ENCODE measurements at regions not wholly inside any gene's neighbourhood (a gene's known extent, or its start where the extent isn't known, plus 50 kb on each side); places are given as distances from the start of the nearest gene placed in this dataset.
"Not testable (repeated sequence)": the region's sequence is repeated elsewhere in the genome, so short reads cannot be mapped to it uniquely, and the experiment has no call there.

GRCh38 chr3:107910713-107911259 is 180.0 kb downstream of the CD47 start:
- no peaks in the 10 kb centered on the region for H3K4me1 ChIP-seq
- H3K9me3 ChIP-seq (replicated peaks), result no peaks in the 10 kb centered on the region
- H3K4me3 ChIP-seq, result no peak overlapping the region
- H3K27ac ChIP-seq, result no peak overlapping the region
- H3K36me3 ChIP-seq, result no peaks in the 10 kb centered on the region
- DNase-seq, result no peak
- H3K27me3 ChIP-seq, result no peaks in the 10 kb centered on the region

GRCh38 chr3:107909583-107909982 is 181.2 kb downstream of the CD47 start:
- not testable (repeated sequence) for H3K36me3 ChIP-seq; H3K4me3 ChIP-seq; H3K27me3 ChIP-seq; H3K4me1 ChIP-seq; H3K27ac ChIP-seq; DNase-seq; H3K9me3 ChIP-seq (replicated peaks)

- DNase-seq, result no peak
- Histone ChIP-seq H3K27ac (no peak overlapping the region), H3K9me3 (replicated peaks) (no peaks in the 10 kb centered on the region), H3K4me3 (no peak overlapping the region), H3K27me3 (no peaks in the 10 kb centered on the region), H3K4me1 (no peaks in the 10 kb centered on the region), H3K36me3 (no peaks in the 10 kb centered on the region)
These were observed 182.8 kb downstream of the CD47 start for GRCh38 chr3:107907996-107908395.

GRCh38 chr3:107904536-107905066 is 186.2 kb downstream of the CD47 start:
- Histone ChIP-seq H3K27me3 (no peaks in the 10 kb centered on the region), H3K4me1 (no peaks in the 10 kb centered on the region), H3K4me3 (no peak overlapping the region), H3K27ac (no peak overlapping the region), H3K9me3 (replicated peaks) (no peaks in the 10 kb centered on the region), H3K36me3 (no peaks in the 10 kb centered on the region)
- no peak for DNase-seq

- H3K4me3 ChIP-seq, result no peak overlapping the region
- no peaks in the 10 kb centered on the region for H3K27me3 ChIP-seq
- H3K36me3 ChIP-seq, result no peaks in the 10 kb centered on the region
- H3K4me1 ChIP-seq, result no peaks in the 10 kb centered on the region
- H3K9me3 ChIP-seq (replicated peaks), result no peaks in the 10 kb centered on the region
- H3K27ac ChIP-seq, result no peak overlapping the region
- DNase-seq, result no peak
These were observed 190.7 kb downstream of the CD47 start for GRCh38 chr3:107899990-107900651.

GRCh38 chr3:107897471-107898061 is 193.3 kb downstream of the CD47 start:
- Histone ChIP-seq H3K27ac (no peak overlapping the region), H3K4me3 (no peak overlapping the region), H3K27me3 (no peaks in the 10 kb centered on the region), H3K36me3 (no peaks in the 10 kb centered on the region), H3K4me1 (no peaks in the 10 kb centered on the region), H3K9me3 (replicated peaks) (no peaks in the 10 kb centered on the region)
- DNase-seq, result no peak

- Histone ChIP-seq H3K4me1 (no peaks in the 10 kb centered on the region), H3K27me3 (no peaks in the 10 kb centered on the region)
- DNase-seq, result no peak
These were observed 195.8 kb downstream of the CD47 start for GRCh38 chr3:107894998-107895397.

GRCh38 chr3:107892955-107893624 is 197.7 kb downstream of the CD47 start:
- H3K9me3 ChIP-seq (replicated peaks), result no peaks in the 10 kb centered on the region
- H3K4me1 ChIP-seq, result no peaks in the 10 kb centered on the region
- no peak overlapping the region for H3K27ac ChIP-seq
- H3K27me3 ChIP-seq, result no peaks in the 10 kb centered on the region
- no peak for DNase-seq
- no peaks in the 10 kb centered on the region for H3K36me3 ChIP-seq
- H3K4me3 ChIP-seq, result no peak overlapping the region

More at GRCh38 chr3:107894998-107895397, 195.8 kb downstream of the CD47 start:
- Histone ChIP-seq H3K27ac (no peak overlapping the region), H3K4me3 (no peak overlapping the region), H3K9me3 (replicated peaks) (no peaks in the 10 kb centered on the region), H3K36me3 (no peaks in the 10 kb centered on the region)

- H3K36me3 ChIP-seq, result no peaks in the 10 kb centered on the region
- H3K9me3 ChIP-seq (replicated peaks), result no peaks in the 10 kb centered on the region
- H3K4me1 ChIP-seq, result no peaks in the 10 kb centered on the region
- peak in 1 of 2 experiments; percentile 6 for DNase-seq
- H3K4me3 ChIP-seq, result no peak overlapping the region
- H3K27ac ChIP-seq, result no peak overlapping the region
- H3K27me3 ChIP-seq, result no peaks in the 10 kb centered on the region
These were observed 205.9 kb downstream of the CD47 start for GRCh38 chr3:107884719-107885460.

GRCh38 chr3:107884028-107884427 is 206.8 kb downstream of the CD47 start:
- DNase-seq, result no peak
- Histone ChIP-seq H3K27ac (no peak overlapping the region), H3K4me3 (no peak overlapping the region), H3K36me3 (no peaks in the 10 kb centered on the region), H3K9me3 (replicated peaks) (no peaks in the 10 kb centered on the region), H3K4me1 (no peaks in the 10 kb centered on the region), H3K27me3 (no peaks in the 10 kb centered on the region)

GRCh38 chr3:107882881-107883280 is 207.9 kb downstream of the CD47 start:
- Histone ChIP-seq H3K4me1 (no peaks in the 10 kb centered on the region), H3K36me3 (no peaks in the 10 kb centered on the region), H3K4me3 (no peak overlapping the region), H3K27me3 (no peaks in the 10 kb centered on the region), H3K27ac (no peak overlapping the region), H3K9me3 (replicated peaks) (no peaks in the 10 kb centered on the region)
- DNase-seq, result no peak

- Histone ChIP-seq H3K4me1 (no peaks in the 10 kb centered on the region), H3K27ac (no peak overlapping the region), H3K36me3 (no peaks in the 10 kb centered on the region), H3K4me3 (no peak overlapping the region), H3K9me3 (replicated peaks) (no peaks in the 10 kb centered on the region), H3K27me3 (no peaks in the 10 kb centered on the region)
- DNase-seq, result no peak
These were observed 208.6 kb downstream of the CD47 start for GRCh38 chr3:107882261-107882660.

- no peaks in the 10 kb centered on the region for H3K27me3 ChIP-seq
- H3K4me1 ChIP-seq, result no peaks in the 10 kb centered on the region
- H3K9me3 ChIP-seq (replicated peaks), result no peaks in the 10 kb centered on the region
- H3K36me3 ChIP-seq, result no peaks in the 10 kb centered on the region
- no peak overlapping the region for H3K4me3 ChIP-seq
- DNase-seq, result no peak
- no peak overlapping the region for H3K27ac ChIP-seq
These were observed 209.3 kb downstream of the CD47 start for GRCh38 chr3:107881509-107881908.

- no peaks in the 10 kb centered on the region for H3K9me3 ChIP-seq (replicated peaks)
- no peaks in the 10 kb centered on the region for H3K27me3 ChIP-seq
- H3K4me3 ChIP-seq, result no peak overlapping the region
- no peaks in the 10 kb centered on the region for H3K36me3 ChIP-seq
- H3K27ac ChIP-seq, result no peak overlapping the region
- DNase-seq, result no peak
- H3K4me1 ChIP-seq, result no peaks in the 10 kb centered on the region
These were observed 210.1 kb downstream of the CD47 start for GRCh38 chr3:107880702-107881101.

GRCh38 chr3:107877936-107878335 is 212.9 kb downstream of the CD47 start:
- Histone ChIP-seq H3K4me1 (no peaks in the 10 kb centered on the region), H3K36me3 (no peaks in the 10 kb centered on the region), H3K27ac (no peak overlapping the region), H3K4me3 (no peak overlapping the region), H3K9me3 (replicated peaks) (no peaks in the 10 kb centered on the region), H3K27me3 (no peaks in the 10 kb centered on the region)
- DNase-seq, result no peak
